ENCODE measurements at regions not wholly inside any gene's neighbourhood (a gene's known extent, or its start where the extent isn't known, plus 50 kb on each side); places are given as distances from the start of the nearest gene placed in this dataset.
A peak's percentile ranks its signal among the peaks of the same experiment; 100 is the strongest.
"Not testable (repeated sequence)": the region's sequence is repeated elsewhere in the genome, so short reads cannot be mapped to it uniquely, and the experiment has no call there.

GRCh38 chr1:222946436-222946835 is 131.6 kb downstream of the DISP1 start:
- DNase-seq (ENCODE audit: low read depth), result no peak

DNA sequence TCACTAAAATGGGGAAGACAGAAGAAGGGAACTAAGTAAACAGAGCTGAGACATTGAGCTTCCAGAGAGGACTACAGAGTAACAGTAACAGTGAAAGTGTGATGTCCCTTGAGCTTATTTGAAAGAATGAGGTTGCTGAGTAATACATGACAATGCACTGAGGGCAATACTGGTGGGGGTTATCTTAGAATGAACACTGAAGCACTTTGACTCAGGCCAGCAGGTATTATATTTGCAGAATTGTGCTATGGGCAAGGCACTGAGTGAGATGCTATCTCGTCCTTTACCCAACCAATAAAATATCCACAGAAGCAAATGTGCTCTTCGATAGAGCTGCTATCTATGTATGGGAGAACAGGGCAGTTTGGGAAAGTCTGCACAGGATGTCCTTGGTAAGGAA is 133.2 kb downstream of the DISP1 start:
- DNase-seq (ENCODE audit: low read depth), result no peak

- no peak for DNase-seq (ENCODE audit: low read depth)
These were observed 136.1 kb downstream of the DISP1 start for GRCh38 chr1:222950892-222951291.

- no peak for DNase-seq (ENCODE audit: low read depth)
These were observed 138.7 kb downstream of the DISP1 start for GRCh38 chr1:222953585-222953984.

DNA sequence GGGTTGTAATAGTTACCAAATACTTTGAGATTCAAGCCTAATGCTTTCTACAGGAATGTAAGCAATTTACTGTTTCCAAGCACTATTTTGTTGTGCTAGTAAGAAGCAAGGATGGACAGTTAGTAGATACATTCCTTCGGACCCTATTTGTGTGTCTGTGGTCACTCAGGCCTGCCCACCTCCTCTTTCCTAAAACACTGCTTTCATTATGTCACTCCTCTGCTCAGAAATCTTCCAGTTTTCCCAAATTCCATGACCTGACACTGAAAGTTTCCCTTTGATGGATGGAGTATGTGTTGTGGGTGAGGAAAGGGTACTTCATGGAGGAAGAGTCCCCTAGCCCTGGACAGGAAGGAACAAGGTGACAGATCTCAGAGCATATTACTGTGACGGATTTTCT is 141.1 kb downstream of the DISP1 start:
- no peak for DNase-seq (ENCODE audit: low read depth)

GRCh38 chr1:222956601-222957000 is 141.8 kb downstream of the DISP1 start:
- DNase-seq (ENCODE audit: low read depth), result no peak

DNA sequence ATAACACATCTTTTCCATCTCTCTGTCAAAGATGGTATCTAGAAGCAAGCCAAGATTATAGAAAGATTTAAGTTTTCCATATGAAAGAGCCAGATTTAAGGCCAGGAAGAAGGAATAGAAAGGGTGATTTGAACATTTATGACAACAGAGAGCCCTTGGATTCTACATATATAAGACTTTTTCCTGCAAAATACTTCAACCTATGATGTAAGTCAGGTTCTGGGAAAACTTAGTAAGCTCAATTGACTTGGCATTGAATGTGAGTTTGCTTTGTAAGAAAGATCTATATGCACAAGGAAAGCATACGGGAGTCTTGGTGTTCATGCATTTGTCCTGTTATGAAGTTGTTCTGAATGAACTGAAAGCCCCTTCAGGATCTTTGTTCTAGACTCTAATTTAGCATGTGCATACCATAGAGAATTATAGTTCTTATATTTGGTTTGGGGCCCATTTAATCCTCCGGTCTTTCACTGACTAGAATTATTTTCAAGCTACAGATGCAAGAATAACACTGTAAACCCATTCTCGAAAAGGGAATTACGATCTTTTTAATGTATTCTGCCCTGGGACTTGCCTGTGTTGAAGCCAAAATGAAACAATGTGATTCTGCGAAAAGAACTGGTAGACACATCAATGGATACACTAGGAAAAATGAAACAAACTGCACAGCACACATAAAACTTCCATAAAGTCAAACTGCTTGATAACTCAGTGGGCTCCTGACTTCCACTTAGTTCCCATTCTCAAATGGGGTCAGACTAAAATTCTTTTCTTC is 152.8 kb downstream of the DISP1 start:
- DNase-seq (ENCODE audit: low read depth), result no peak

DNA sequence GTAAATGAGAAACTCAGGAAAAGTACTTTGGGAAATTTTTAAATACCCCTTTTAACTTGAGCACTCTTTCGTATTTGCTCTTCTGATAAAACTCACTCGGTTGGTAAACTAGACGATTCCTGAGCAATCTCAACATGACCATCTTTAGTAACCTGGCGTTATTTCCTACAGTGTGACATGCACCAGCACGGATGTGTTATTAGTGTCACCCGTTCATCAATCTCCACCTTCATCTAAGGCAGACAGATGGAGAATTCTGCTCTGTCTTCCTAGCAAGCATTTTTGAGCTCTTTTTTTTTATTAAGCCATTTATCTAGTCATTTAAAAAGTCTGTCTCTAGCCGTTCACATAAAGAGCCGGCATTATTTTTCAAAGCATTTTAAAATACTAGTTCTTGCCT is 155.2 kb downstream of the DISP1 start:
- no peak for DNase-seq (ENCODE audit: low read depth)

DNA sequence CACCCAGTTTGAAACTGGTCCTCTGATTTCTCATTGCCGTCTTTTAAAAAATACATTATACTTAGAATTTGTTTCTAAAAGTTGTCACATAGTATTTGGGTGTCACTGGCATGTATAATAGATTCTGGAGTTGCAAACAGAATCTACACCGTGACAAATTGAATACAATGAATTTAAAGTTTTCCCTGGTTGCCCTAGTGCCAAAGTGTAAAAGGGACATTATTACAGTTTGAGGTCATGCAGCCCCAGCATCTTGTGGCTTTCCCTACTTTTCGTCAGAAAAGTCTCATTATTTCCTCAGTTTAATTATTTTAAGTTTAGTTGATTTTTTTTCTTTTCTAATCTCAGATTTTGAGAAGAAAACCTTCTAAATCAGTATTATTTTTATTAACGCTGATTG is 155.9 kb downstream of the DISP1 start:
- DNase-seq (ENCODE audit: low read depth), result no peak

GRCh38 chr1:222971146-222971545 is 156.3 kb downstream of the DISP1 start:
- DNase-seq (ENCODE audit: low read depth), result no peak

DNA sequence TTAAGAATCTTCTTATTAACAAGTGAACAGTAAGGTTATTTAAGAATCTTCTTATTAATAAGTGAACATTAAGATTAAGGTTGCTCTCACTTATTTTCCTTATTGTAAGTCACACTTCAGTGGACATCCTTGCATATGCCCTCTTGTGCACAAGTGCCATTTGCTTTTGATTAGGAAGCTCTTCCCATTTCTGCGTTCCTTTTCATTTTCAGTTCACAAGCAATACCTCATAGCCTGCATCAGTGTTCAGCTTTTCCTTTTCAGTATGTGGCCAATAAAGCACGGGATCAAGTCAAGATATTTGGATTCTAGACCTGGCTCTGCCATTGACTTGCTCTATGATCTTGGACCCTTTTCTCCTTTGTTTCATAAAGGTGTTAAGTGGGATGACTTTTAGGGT is 158.7 kb downstream of the DISP1 start:
- DNase-seq (ENCODE audit: low read depth), result no peak

DNA sequence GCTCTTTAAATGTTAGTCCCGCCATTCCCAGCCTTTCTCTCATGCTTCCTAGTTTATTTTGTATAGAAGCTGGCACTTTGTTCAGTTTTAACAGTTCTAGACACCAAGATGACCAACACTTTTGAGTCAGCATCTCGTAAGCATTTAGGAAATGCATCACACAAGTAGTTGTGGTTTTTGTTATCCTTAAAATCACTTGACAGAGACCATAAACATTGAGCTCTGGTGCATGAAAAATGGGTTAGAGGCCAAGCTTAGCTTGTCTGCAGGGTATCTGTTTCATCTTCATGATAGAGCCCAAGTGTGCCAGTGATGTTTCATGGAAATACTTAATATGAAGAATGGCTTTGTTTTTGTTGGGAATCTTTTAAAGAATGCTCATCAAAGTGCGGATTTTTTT is 159.7 kb downstream of the DISP1 start:
- peak; percentile 58 for DNase-seq (ENCODE audit: low read depth)

DNA sequence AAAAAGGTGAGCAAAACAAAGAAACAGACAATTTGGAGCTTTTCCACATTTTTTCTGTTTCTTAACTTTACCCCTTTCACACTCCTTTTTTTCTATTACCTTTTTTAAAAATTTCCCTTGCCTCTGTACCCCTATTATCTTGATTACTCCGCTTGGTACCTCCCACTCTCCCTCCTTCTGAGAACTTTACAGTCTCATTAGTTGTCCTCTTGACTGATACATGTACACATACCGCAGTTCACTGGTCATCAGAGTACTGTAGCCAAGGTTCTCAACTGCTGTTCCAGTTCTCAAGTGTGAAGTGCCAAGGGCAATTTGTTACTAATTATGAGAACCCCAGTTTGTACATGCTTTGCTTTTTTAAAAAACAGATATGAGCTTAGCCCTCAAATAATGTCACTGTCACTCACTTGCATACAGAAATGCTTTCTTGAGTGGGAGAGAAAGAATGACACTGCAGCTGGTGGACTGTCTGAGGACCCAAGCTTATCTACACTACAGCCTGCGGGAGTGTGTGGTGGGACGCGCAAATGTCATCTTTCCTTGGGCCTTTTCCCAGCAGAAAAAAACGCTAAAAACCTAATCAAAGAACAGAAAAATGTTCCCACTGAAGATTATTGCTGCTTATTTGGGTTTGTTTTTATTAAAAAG is 160.8 kb downstream of the DISP1 start:
- DNase-seq (ENCODE audit: low read depth), result no peak

- DNase-seq (ENCODE audit: low read depth), result no peak
These were observed 161.6 kb downstream of the DISP1 start for GRCh38 chr1:222976453-222976852.

DNA sequence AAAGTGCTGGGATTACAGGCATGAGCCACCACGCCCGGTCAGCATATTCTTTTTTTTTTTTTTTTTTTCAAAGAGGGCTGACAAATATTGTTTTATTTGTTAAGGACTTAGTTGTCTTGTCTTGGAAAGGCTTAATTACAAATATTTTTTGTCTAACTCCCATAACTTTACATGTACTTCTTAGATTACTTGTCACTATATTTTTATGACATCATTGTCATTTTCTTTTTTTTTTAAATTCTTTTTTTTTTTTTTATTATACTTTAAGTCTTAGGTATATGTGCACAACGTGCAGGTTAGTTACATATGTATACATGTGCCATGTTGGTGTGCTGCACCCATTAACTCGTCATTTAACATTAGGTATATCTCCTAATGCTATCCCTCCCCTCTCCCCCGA is 162.5 kb downstream of the DISP1 start:
- not testable (repeated sequence) for DNase-seq (ENCODE audit: low read depth)

DNA sequence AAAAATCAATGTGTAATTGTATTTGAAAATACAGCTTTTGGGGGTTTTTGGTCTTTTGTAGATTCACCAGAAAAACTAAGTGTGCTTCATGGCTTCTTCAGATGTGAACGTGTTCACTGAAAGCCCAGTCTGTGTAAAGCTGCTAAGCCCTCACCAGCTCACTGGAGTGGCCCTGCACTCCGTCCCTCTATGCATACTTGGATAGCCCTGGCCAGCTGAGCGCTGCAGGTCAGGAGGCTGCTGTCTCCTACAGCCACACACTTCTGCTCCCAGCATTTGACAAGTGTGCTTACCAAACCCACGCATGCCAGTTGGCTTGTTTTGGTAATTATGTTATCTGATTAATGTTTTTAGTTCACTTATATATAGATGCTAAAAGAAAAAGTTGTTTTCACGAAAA is 163.5 kb downstream of the TLR5 start:
- DNase-seq (ENCODE audit: low read depth), result no peak

GRCh38 chr1:222987674-222988076 is 155.4 kb downstream of the TLR5 start:
- no peak for DNase-seq (ENCODE audit: low read depth)

- no peak for DNase-seq (ENCODE audit: low read depth)
These were observed 153.6 kb downstream of the TLR5 start for GRCh38 chr1:222989443-222989842.

GRCh38 chr1:222991177-222991576 is 151.9 kb downstream of the TLR5 start:
- DNase-seq (ENCODE audit: low read depth), result no peak

- no peak for DNase-seq (ENCODE audit: low read depth)
These were observed 151.1 kb downstream of the TLR5 start for GRCh38 chr1:222991908-222992307.

DNA sequence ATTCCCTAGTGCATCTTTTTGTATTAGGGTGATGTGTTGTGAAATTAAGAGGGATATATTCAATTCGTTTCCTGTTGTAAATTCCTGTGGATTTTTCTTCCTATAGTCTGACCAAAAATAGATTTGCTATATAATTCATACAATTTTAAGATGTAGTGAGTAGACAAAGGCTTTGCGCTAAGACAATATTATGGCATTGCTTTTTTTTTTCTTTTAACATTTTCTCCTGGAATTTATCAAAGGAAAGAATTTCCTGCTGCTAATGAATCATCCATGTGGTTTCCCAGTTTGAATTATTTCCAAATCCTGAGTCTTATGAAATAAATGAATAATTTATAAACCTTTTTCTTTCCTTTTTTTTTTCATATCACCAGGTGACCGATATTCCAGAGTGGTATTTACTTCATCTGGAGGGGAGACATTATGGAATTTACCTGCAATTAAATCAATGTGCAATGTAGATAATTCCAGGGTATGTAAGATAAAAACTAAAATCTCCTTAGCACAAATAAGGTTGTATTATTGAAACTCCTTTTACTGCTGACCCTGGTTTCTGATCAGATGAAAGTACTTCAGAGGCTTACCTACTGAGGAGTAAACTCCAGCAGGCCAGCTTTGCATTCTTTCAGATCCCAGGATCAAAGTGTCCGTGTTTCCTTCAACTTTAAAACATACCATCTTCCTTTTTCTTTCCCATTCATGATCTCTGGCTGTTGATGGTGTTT is 148.4 kb downstream of the TLR5 start:
- peak; percentile 47 for DNase-seq (ENCODE audit: low read depth)

DNA sequence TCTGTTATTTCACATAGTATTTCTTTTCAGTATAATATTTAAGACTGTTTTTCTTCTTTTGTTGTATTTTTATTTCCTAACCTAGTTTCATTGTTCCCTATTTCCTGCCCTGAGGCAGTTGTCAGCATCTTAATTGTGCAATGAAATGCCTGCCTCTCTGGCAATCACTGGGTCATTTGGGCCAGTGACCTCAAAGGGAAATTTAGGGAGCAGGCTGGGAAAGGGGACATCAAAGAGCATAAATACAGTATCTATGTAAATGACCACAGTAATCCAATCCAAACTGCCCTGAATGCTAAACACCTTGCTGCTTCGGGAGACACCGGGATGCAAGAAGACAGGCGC is 147.8 kb downstream of the TLR5 start:
- DNase-seq (ENCODE audit: low read depth), result no peak
